H1 (cell line): ENCODE measurements at regions not wholly inside any gene's neighbourhood (a gene's known extent, or its start where the extent isn't known, plus 50 kb on each side); places are given as distances from the start of the nearest gene placed in this dataset.

ENCODE experiments used
- CTCF ChIA-PET: fragments of 300-600 bp; sonication (Branson Sonifier 250); formaldehyde crosslinking; loops from one replicate; lab custom pipeline; 2021; ENCODE audit not compliant: partially characterized antibody; lab: Charles Lee
- POLR2A ChIA-PET: fragments of 300-600 bp; sonication (Branson Sonifier 250); formaldehyde crosslinking; loops from one replicate; lab custom pipeline; 2021; ENCODE audit warnings: inconsistent platforms; ENCODE audit not compliant: partially characterized antibody; lab: Charles Lee
- DNase-seq, 2 experiments: peaks; one replicate each; pipeline versions ENCODE4 v3.0.0 to v3.0.0-alpha.2; 2010 to 2022; ENCODE audit warnings: low spot score in 2 of 2, low read depth in 1 of 2, mixed read lengths in 1 of 2
- FAIRE-seq: peaks from 2 replicates; lab custom pipeline; 2011; peaks lifted over from hg19 to GRCh38; lab: Jason Lieb, UNC
- H2AFZ ChIP-seq: 2 replicates; pipeline ENCODE4 v1.8.1; 2012; ENCODE audit warnings: low read length, inconsistent platforms
- H2AK5ac ChIP-seq: 2 replicates; pipeline ENCODE4 v1.6.1; 2013; ENCODE audit warnings: low read depth, low read length
- H2BK120ac ChIP-seq: replicated peaks from 2 replicates; pipeline ENCODE3; 2013; ENCODE audit warnings: low read depth, low read length, inconsistent platforms
- H2BK12ac ChIP-seq: 2 replicates; pipeline ENCODE4 v1.6.1; 2013; ENCODE audit warnings: low read depth, low read length
- H2BK15ac ChIP-seq: 2 replicates; pipeline ENCODE4 v1.6.1; 2013; ENCODE audit warnings: low read length
- H2BK20ac ChIP-seq: 2 replicates; pipeline ENCODE4 v1.6.1; 2013; ENCODE audit warnings: low read length
- H2BK5ac ChIP-seq: 2 replicates; pipeline ENCODE4 v1.6.1; 2013; ENCODE audit warnings: low read depth, low read length
- H3K14ac ChIP-seq: 2 replicates; pipeline ENCODE4 v1.6.1; 2013; ENCODE audit warnings: inconsistent platforms; ENCODE audit not compliant: insufficient read length
- H3K18ac ChIP-seq: 2 replicates; pipeline ENCODE4 v1.6.1; 2013; ENCODE audit warnings: low read length; ENCODE audit errors: extremely low read depth
- H3K23ac ChIP-seq: 2 replicates; pipeline ENCODE4 v1.6.1; 2013; ENCODE audit warnings: inconsistent platforms; ENCODE audit not compliant: insufficient read length
- H3K23me2 ChIP-seq: 2 replicates; pipeline ENCODE4 v1.6.1; 2013; ENCODE audit warnings: low read depth, low read length
- H3K27ac ChIP-seq: 2 replicates; pipeline ENCODE4 v1.6.1; 2011; ENCODE audit warnings: low read depth, low read length, inconsistent platforms
- H3K27me3 ChIP-seq, 4 experiments: replicated peaks in 1 of 4; 1 replicate in 1 of 4; 2 replicates in 3 of 4; pipeline versions ENCODE4 v1.6.1 to v1.8.1; 2011 to 2013; ENCODE audit warnings: low read length in 3 of 4, mild to moderate bottlenecking in 3 of 4, inconsistent platforms in 2 of 4, mixed read lengths in 2 of 4, moderate library complexity in 1 of 4; ENCODE audit not compliant: control insufficient read depth in 3 of 4, insufficient read depth in 3 of 4; ENCODE audit errors: extremely low read depth in 1 of 4
- H3K36me3 ChIP-seq, 4 experiments: 2 replicates each; pipeline versions ENCODE4 v1.6.1 to v1.8.1; 2011 to 2013; ENCODE audit warnings: mild to moderate bottlenecking in 4 of 4, low read length in 3 of 4, moderate library complexity in 2 of 4, control low read depth in 1 of 4, inconsistent platforms in 1 of 4; ENCODE audit not compliant: insufficient read depth in 4 of 4, control insufficient read depth in 2 of 4
- H3K4ac ChIP-seq: replicated peaks from 2 replicates; pipeline ENCODE3; 2013; ENCODE audit warnings: low read length, low read depth, mixed read lengths, inconsistent platforms; ENCODE audit not compliant: insufficient read length
- H3K4me1 ChIP-seq, 4 experiments: replicated peaks in 1 of 4; 1 replicate in 1 of 4; 2 replicates in 3 of 4; pipeline versions ENCODE4 v1.6.1 to v1.8.1; 2011 to 2013; ENCODE audit warnings: low read length in 3 of 4, inconsistent platforms in 2 of 4, mixed read lengths in 1 of 4; ENCODE audit not compliant: insufficient read depth in 4 of 4, control insufficient read depth in 3 of 4
- H3K4me2 ChIP-seq, 2 experiments: 2 replicates each; pipeline versions ENCODE4 v1.6.1 to v1.8.1; 2011 to 2013; ENCODE audit warnings: low read depth in 2 of 2, low read length in 2 of 2, control low read depth in 1 of 2, inconsistent platforms in 1 of 2, mild to moderate bottlenecking in 1 of 2; ENCODE audit not compliant: insufficient read depth in 1 of 2
- H3K4me3 ChIP-seq, 4 experiments: fragments of 200-600, 300-600 bp in 1 of 4; sonication (generic), shearing (Covaris generic), sonication (Bioruptor Twin) in 1 of 4; 2 replicates each; pipeline versions ENCODE4 v1.5.1 to v1.8.1; 2011 to 2016; ENCODE audit warnings: low read length in 4 of 4, low read depth in 3 of 4, control low read depth in 2 of 4, inconsistent platforms in 2 of 4, mild to moderate bottlenecking in 2 of 4, mixed read lengths in 1 of 4, moderate library complexity in 1 of 4; ENCODE audit not compliant: insufficient read depth in 2 of 4; ENCODE audit errors: extremely low read depth in 1 of 4
- H3K56ac ChIP-seq: replicated peaks from 2 replicates; pipeline ENCODE3; 2013; ENCODE audit warnings: low read depth, mild to moderate bottlenecking, mixed read lengths, low read length, inconsistent platforms; ENCODE audit not compliant: insufficient read length
- H3K79me1 ChIP-seq: 2 replicates; pipeline ENCODE4 v1.6.1; 2013; ENCODE audit warnings: low read depth, low read length, control low read depth
- H3K79me2 ChIP-seq, 2 experiments: 2 replicates each; pipeline versions ENCODE4 v1.6.1 to v1.8.1; 2012 to 2013; ENCODE audit warnings: low read length in 2 of 2, mild to moderate bottlenecking in 2 of 2, inconsistent platforms in 1 of 2; ENCODE audit not compliant: insufficient read depth in 2 of 2, control insufficient read depth in 1 of 2
- H3K9ac ChIP-seq, 4 experiments: replicated peaks in 1 of 4; 1 replicate in 1 of 4; 2 replicates in 3 of 4; pipeline versions ENCODE4 v1.6.1 to v1.8.1; 2011 to 2013; ENCODE audit warnings: low read depth in 3 of 4, low read length in 3 of 4, control low read depth in 2 of 4, mild to moderate bottlenecking in 2 of 4, moderate library complexity in 2 of 4, inconsistent platforms in 1 of 4; ENCODE audit errors: extremely low read depth in 1 of 4
- H3K9me3 ChIP-seq, 2 experiments: 2 replicates each; pipeline versions ENCODE4 v1.6.1 to v1.8.1; 2012 to 2013; ENCODE audit warnings: mild to moderate bottlenecking in 2 of 2, moderate library complexity in 2 of 2, control low read depth in 1 of 2, inconsistent platforms in 1 of 2, low read depth in 1 of 2, low read length in 1 of 2, mixed read lengths in 1 of 2; ENCODE audit not compliant: insufficient read depth in 2 of 2
- H4K20me1 ChIP-seq, 2 experiments: replicated peaks in 1 of 2; 2 replicates each; pipeline versions ENCODE3 to v1.8.1; 2011 to 2013; ENCODE audit warnings: inconsistent platforms in 2 of 2, low read length in 2 of 2, mild to moderate bottlenecking in 1 of 2; ENCODE audit not compliant: insufficient read depth in 2 of 2, control insufficient read depth in 1 of 2
- H4K5ac ChIP-seq: 2 replicates; pipeline ENCODE4 v1.6.1; 2013; ENCODE audit warnings: low read length, low read depth, mixed read lengths, inconsistent platforms; ENCODE audit not compliant: insufficient read length
- H4K8ac ChIP-seq: 2 replicates; pipeline ENCODE4 v1.8.0; 2013; ENCODE audit warnings: mild to moderate bottlenecking, moderate library complexity, low read length, inconsistent platforms; ENCODE audit not compliant: insufficient read depth; ENCODE audit errors: extremely low read depth
- H4K91ac ChIP-seq: replicated peaks from 2 replicates; pipeline ENCODE3; 2013; ENCODE audit warnings: low read length, mixed read lengths, inconsistent platforms; ENCODE audit not compliant: insufficient read length
- BCL11A ChIP-seq, 2 experiments: IDR thresholded peaks; one replicate each; pipeline ENCODE4 v1.6.1; 2011; ENCODE audit warnings: low read depth in 2 of 2, low read length in 2 of 2, mild to moderate bottlenecking in 2 of 2
- BRCA1 ChIP-seq: IDR thresholded peaks from 2 replicates; pipeline ENCODE4 v1.6.1; 2012; ENCODE audit warnings: low read depth, low read length, improper control_type of control experiment
- CEBPB ChIP-seq: IDR thresholded peaks from 2 replicates; pipeline ENCODE4 v1.6.1; 2012; ENCODE audit warnings: low read depth, low read length
- CTBP2 ChIP-seq: IDR thresholded peaks from 2 replicates; pipeline ENCODE4 v1.7.0; 2011; ENCODE audit warnings: borderline replicate concordance, mild to moderate bottlenecking, moderate library complexity, mixed read lengths, low read length; ENCODE audit not compliant: insufficient read depth, insufficient read length
- GABPA ChIP-seq: IDR thresholded peaks from 2 replicates; pipeline ENCODE4 v1.6.1; 2011; ENCODE audit warnings: mild to moderate bottlenecking, low read length, moderate library complexity, borderline replicate concordance; ENCODE audit not compliant: insufficient read depth
- JUN ChIP-seq: IDR thresholded peaks from 2 replicates; pipeline ENCODE4 v1.6.1; 2011; ENCODE audit warnings: low read depth, mild to moderate bottlenecking, improper control_type of control experiment, low read length
- NRF1 ChIP-seq: IDR thresholded peaks from 2 replicates; pipeline ENCODE4 v1.6.1; 2011; ENCODE audit warnings: mild to moderate bottlenecking, low read depth, low read length, improper control_type of control experiment
- RBBP5 ChIP-seq: IDR thresholded peaks from 2 replicates; pipeline ENCODE4 v1.7.1; 2012; ENCODE audit warnings: low read depth, mild to moderate bottlenecking, inconsistent platforms, low read length, moderate library complexity, borderline replicate concordance
- RFX5 ChIP-seq: IDR thresholded peaks from 2 replicates; pipeline ENCODE4 v1.6.1; 2011; ENCODE audit warnings: low read depth, low read length, improper control_type of control experiment, borderline replicate concordance
- SAP30 ChIP-seq: fragments of 300-600 bp; sonication (generic); IDR thresholded peaks from 2 replicates; pipeline ENCODE4 v1.7.1; 2012; ENCODE audit warnings: low read length, moderate library complexity, mild to moderate bottlenecking, inconsistent platforms; ENCODE audit not compliant: insufficient read depth, insufficient replicate concordance
- SP2 ChIP-seq: IDR thresholded peaks from 2 replicates; pipeline ENCODE4 v1.6.1; 2012; ENCODE audit warnings: mild to moderate bottlenecking, low read length, inconsistent platforms
- TCF12 ChIP-seq: IDR thresholded peaks from 2 replicates; pipeline ENCODE4 v1.6.1; 2011; ENCODE audit warnings: low read depth, mild to moderate bottlenecking, low read length
- WGBS, 2 experiments: shearing (Covaris generic) in 1 of 2; methylation state at CpG; one replicate each; pipeline versions ENCODE4 v1.1.6 to v1.1.7; 2013 to 2015; ENCODE audit warnings: low lambda C conversion rate in 2 of 2, mixed read lengths in 2 of 2, inconsistent platforms in 1 of 2, low coverage in 1 of 2, missing lambda C conversion rate in 1 of 2; ENCODE audit not compliant: insufficient replicate concordance in 2 of 2, insufficient coverage in 1 of 2, insufficient read length in 1 of 2; ENCODE audit errors: extremely low coverage in 1 of 2, missing lambda C conversion rate in 1 of 2; 5-methylcytosine and 5-hydroxymethylcytosine counted together
- TF ChIP-seq, protein P1 (sequence below): IDR thresholded peaks from 2 replicates; pipeline ENCODE4 v1.6.1; 2011; ENCODE audit warnings: low read depth, mild to moderate bottlenecking, low read length; ENCODE audit not compliant: insufficient read depth

DNA sequence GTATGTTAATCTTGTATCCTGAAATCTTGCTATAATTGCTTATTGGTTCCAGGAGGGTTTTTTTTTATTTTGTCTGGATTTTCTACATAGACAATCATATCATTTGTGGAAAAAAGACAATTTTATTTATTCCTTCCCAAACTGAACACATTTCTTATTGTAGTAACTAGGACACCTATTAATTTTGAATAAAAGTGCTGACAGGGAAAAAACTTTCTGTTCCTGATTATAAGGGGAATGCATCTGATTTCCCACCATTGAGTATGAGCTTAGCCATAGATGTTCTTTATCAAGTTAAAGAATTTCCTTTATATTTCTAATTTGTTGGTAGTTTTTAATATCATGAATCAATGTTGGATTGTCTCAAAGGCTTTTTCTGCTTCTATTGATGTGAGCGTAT, 460.7 kb upstream of the CNTN3 start:
- no peak overlapping the region for H3K14ac ChIP-seq
- no peak overlapping the region for H3K56ac ChIP-seq
- H2BK5ac ChIP-seq = no peak overlapping the region
- 95% methylated on average over 1 of the region's 1 CpG; no CpG with 5 or more reads in 1 of the 2 experiments for WGBS, 2 experiments
- H2AK5ac ChIP-seq = no peak overlapping the region
- no peak overlapping the region for H3K18ac ChIP-seq
- no peak overlapping the region for H4K5ac ChIP-seq
- H3K23ac ChIP-seq = no peak overlapping the region
- H3K4me1 ChIP-seq = no peaks in the 10 kb centered on the region
- no peak overlapping the region for H4K91ac ChIP-seq
- no peak overlapping the region for H2BK20ac ChIP-seq
- no peak overlapping the region for H4K8ac ChIP-seq
- no peak overlapping the region for H2BK120ac ChIP-seq
- CTCF ChIA-PET = no interaction called here
- H2BK12ac ChIP-seq = no peak overlapping the region
- H3K9me3 ChIP-seq = no peaks in the 10 kb centered on the region
- DNase-seq (no peak), FAIRE-seq (no peak)
- H3K4me2 ChIP-seq = no peak overlapping the region
- H3K23me2 ChIP-seq = no peaks in the 10 kb centered on the region
- no peak overlapping the region for H2BK15ac ChIP-seq
- no peaks in the 10 kb centered on the region for H3K27me3 ChIP-seq
- H3K9ac ChIP-seq = no peak overlapping the region
- no peaks in the 10 kb centered on the region for H3K79me2 ChIP-seq
- H3K4ac ChIP-seq = no peak overlapping the region
- H3K4me3 ChIP-seq = no peak overlapping the region
- H4K20me1 ChIP-seq = no peaks in the 10 kb centered on the region
- no peak overlapping the region for H3K27ac ChIP-seq
- H3K79me1 ChIP-seq = no peaks in the 10 kb centered on the region
- H2AFZ ChIP-seq = no peak overlapping the region
- TF ChIP-seq SP2 (no peak), JUN (no peak), NRF1 (no peak), BCL11A (IDR thresholded peaks at IDR 0.05; ENCODE audit: low read depth in 2 of 2, low read length in 2 of 2) (no peak), BRCA1 (no peak), RBBP5 (no peak), SAP30 (no peak), CTBP2 (no peak), TCF12 (no peak), RFX5 (no peak), CEBPB (no peak), GABPA (no peak)
- TF ChIP-seq, protein P1, sequence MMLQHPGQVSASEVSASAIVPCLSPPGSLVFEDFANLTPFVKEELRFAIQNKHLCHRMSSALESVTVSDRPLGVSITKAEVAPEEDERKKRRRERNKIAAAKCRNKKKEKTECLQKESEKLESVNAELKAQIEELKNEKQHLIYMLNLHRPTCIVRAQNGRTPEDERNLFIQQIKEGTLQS = no peak
- TF ChIP-seq, all 59 proteins: peak for 0
- POLR2A ChIA-PET = no interaction called here
- no peaks in the 10 kb centered on the region for H3K36me3 ChIP-seq
